ENCODE measurements at regions not wholly inside any gene's neighbourhood (a gene's known extent, or its start where the extent isn't known, plus 50 kb on each side); places are given as distances from the start of the nearest gene placed in this dataset.

GRCh38 chr2:172270278-172271079 is 156.9 kb upstream of the ITGA6 start:
- no peak for DNase-seq (ENCODE audit: unreplicated experiment)
- Mint-ChIP-seq H3K27ac (ENCODE audit: low read depth, unreplicated experiment) (no peak overlapping the region), H3K27me3 (ENCODE audit: insufficient read depth, unreplicated experiment) (no peaks in the 10 kb centered on the region), H3K9me3 (ENCODE audit: unreplicated experiment) (no peaks in the 10 kb centered on the region), H3K4me3 (ENCODE audit: unreplicated experiment) (no peak overlapping the region), H3K4me1 (ENCODE audit: insufficient read depth, unreplicated experiment) (peaks cover 6% of the 10 kb centered on the region), H3K36me3 (ENCODE audit: insufficient read depth, unreplicated experiment) (no peaks in the 10 kb centered on the region)
- no peak for TF ChIP-seq CTCF (IDR thresholded peaks at IDR 0.05; ENCODE audit: unreplicated experiment)
- CTCF ChIA-PET = interaction anchor here (0.6 to 1.8 kb wide), 2 partner anchors 177 to 191 kb away, joined by 3 to 4 read pairs; no protein-coding TSS in a partner anchor
- BruUV-seq (replicated peaks) = no TSS peak
- intact Hi-C loops (cut with micrococcal nuclease) = no loop called here
- POLR2A ChIA-PET = interaction anchor here (2.6 to 2.7 kb wide), 2 partner anchors 17 to 38 kb away, joined by 9 to 10 read pairs; no protein-coding TSS in a partner anchor

- ChIA-PET CTCF (interaction anchor here (0.7 to 1.5 kb wide), 3 partner anchors 20 to 391 kb away, joined by 3 to 5 read pairs (median 3); no protein-coding TSS in a partner anchor), POLR2A (interaction anchor here (1.1 to 2.0 kb wide), 4 partner anchors 12 to 153 kb away, joined by 3 to 9 read pairs (median 3); partner anchors contain the start of gene ITGA6)
- intact Hi-C loops (cut with micrococcal nuclease) = no loop called here
Observed at GRCh38 chr2:172273910-172274571, 153.3 kb upstream of the ITGA6 start.

GRCh38 chr2:172275239-172275638 is 152.1 kb upstream of the ITGA6 start:
- no peaks in the 10 kb centered on the region for H3K36me3 Mint-ChIP-seq (ENCODE audit: insufficient read depth, unreplicated experiment)
- no peak for TF ChIP-seq CTCF (IDR thresholded peaks at IDR 0.05; ENCODE audit: unreplicated experiment)
- peaks cover 6% of the 10 kb centered on the region for H3K4me1 Mint-ChIP-seq (ENCODE audit: insufficient read depth, unreplicated experiment)
- POLR2A ChIA-PET = interaction anchor here (1.1 to 2.0 kb wide), 6 partner anchors 10 to 185 kb away, joined by 3 to 9 read pairs (median 4); no protein-coding TSS in a partner anchor
- intact Hi-C loops (cut with micrococcal nuclease) = no loop called here
- no peak overlapping the region for H3K4me3 Mint-ChIP-seq (ENCODE audit: unreplicated experiment)
- no peaks in the 10 kb centered on the region for H3K27me3 Mint-ChIP-seq (ENCODE audit: insufficient read depth, unreplicated experiment)
- no peak for DNase-seq (ENCODE audit: unreplicated experiment)
- H3K27ac Mint-ChIP-seq (ENCODE audit: low read depth, unreplicated experiment) = no peak overlapping the region
- BruUV-seq (replicated peaks) = no TSS peak
- CTCF ChIA-PET = interaction anchor here (0.5 to 1.5 kb wide), 2 partner anchors 102 to 187 kb away, joined by 3 to 5 read pairs; no protein-coding TSS in a partner anchor
- H3K9me3 Mint-ChIP-seq (ENCODE audit: unreplicated experiment) = no peaks in the 10 kb centered on the region

More at GRCh38 chr2:172273910-172274571, 153.3 kb upstream of the ITGA6 start:
- no peaks in the 10 kb centered on the region for H3K9me3 Mint-ChIP-seq (ENCODE audit: unreplicated experiment)
- no peaks in the 10 kb centered on the region for H3K27me3 Mint-ChIP-seq (ENCODE audit: insufficient read depth, unreplicated experiment)
- H3K4me3 Mint-ChIP-seq (ENCODE audit: unreplicated experiment) = no peak overlapping the region
- DNase-seq (ENCODE audit: unreplicated experiment) = no peak
- no TSS peak for BruUV-seq (replicated peaks)
- H3K4me1 Mint-ChIP-seq (ENCODE audit: insufficient read depth, unreplicated experiment) = peaks cover 6% of the 10 kb centered on the region
- no peaks in the 10 kb centered on the region for H3K36me3 Mint-ChIP-seq (ENCODE audit: insufficient read depth, unreplicated experiment)
- no peak overlapping the region for H3K27ac Mint-ChIP-seq (ENCODE audit: low read depth, unreplicated experiment)
- no peak for TF ChIP-seq CTCF (IDR thresholded peaks at IDR 0.05; ENCODE audit: unreplicated experiment)

- CTCF ChIA-PET = interaction anchor here (0.9 to 3.4 kb wide), 2 partner anchors 68 to 184 kb away, joined by 5 to 17 read pairs; no protein-coding TSS in a partner anchor
- DNase-seq (ENCODE audit: unreplicated experiment) = no peak
- Mint-ChIP-seq H3K36me3 (ENCODE audit: insufficient read depth, unreplicated experiment) (no peaks in the 10 kb centered on the region), H3K4me3 (ENCODE audit: unreplicated experiment) (no peak overlapping the region), H3K9me3 (ENCODE audit: unreplicated experiment) (no peaks in the 10 kb centered on the region), H3K4me1 (ENCODE audit: insufficient read depth, unreplicated experiment) (peaks cover 12% of the 10 kb centered on the region), H3K27ac (ENCODE audit: low read depth, unreplicated experiment) (no peak overlapping the region), H3K27me3 (ENCODE audit: insufficient read depth, unreplicated experiment) (no peaks in the 10 kb centered on the region)
- no peak for TF ChIP-seq CTCF (IDR thresholded peaks at IDR 0.05; ENCODE audit: unreplicated experiment)
- BruUV-seq (replicated peaks) = no TSS peak
- POLR2A ChIA-PET = interaction anchor here (1.4 to 2.0 kb wide), 2 partner anchors 16 to 23 kb away, joined by 5 to 8 read pairs; no protein-coding TSS in a partner anchor
- intact Hi-C loops (cut with micrococcal nuclease) = no loop called here
Observed at GRCh38 chr2:172276961-172277360, 150.4 kb upstream of the ITGA6 start.

Measured in MCF 10A (cell line).